ELR (cell line): ENCODE measurements at regions not wholly inside any gene's neighbourhood (a gene's known extent, or its start where the extent isn't known, plus 50 kb on each side); places are given as distances from the start of the nearest gene placed in this dataset.

ENCODE experiments used
- DNase-seq: peaks from one replicate; pipeline ENCODE4 v3.0.0-alpha.2; 2015; ENCODE audit warnings: low read depth

GRCh38 chr1:90494748-90495282, 222.3 kb downstream of the BARHL2 start:
- DNase-seq, result no peak

- DNase-seq, result peak; percentile 33
Measured at GRCh38 chr1:90488451-90488850, 228.7 kb downstream of the BARHL2 start.

GRCh38 chr1:90486996-90487395, 230.1 kb downstream of the BARHL2 start:
- DNase-seq, result no peak

- no peak for DNase-seq
Measured at GRCh38 chr1:90486134-90486824, 230.8 kb downstream of the BARHL2 start.

GRCh38 chr1:90480271-90480835, 236.7 kb downstream of the BARHL2 start:
- DNase-seq, result peak; percentile 1

- DNase-seq, result no peak
Measured at GRCh38 chr1:90476994-90477393, 240.1 kb downstream of the BARHL2 start.

- no peak for DNase-seq
Measured at GRCh38 chr1:90476411-90476810, 240.7 kb downstream of the BARHL2 start.

- peak; percentile 35 for DNase-seq
Measured at GRCh38 chr1:90475631-90476030, 241.5 kb downstream of the BARHL2 start.

- DNase-seq, result no peak
Measured at GRCh38 chr1:90474731-90475130, 242.4 kb downstream of the BARHL2 start.

- DNase-seq, result no peak
Measured at GRCh38 chr1:90474158-90474557, 242.9 kb downstream of the BARHL2 start.

GRCh38 chr1:90472775-90473174, 244.3 kb downstream of the BARHL2 start:
- DNase-seq, result no peak

- DNase-seq, result no peak
Measured at GRCh38 chr1:90459570-90459969, 257.5 kb downstream of the BARHL2 start.

- DNase-seq, result no peak
Measured at GRCh38 chr1:90457985-90458384, 259.1 kb downstream of the BARHL2 start.

- no peak for DNase-seq
Measured at GRCh38 chr1:90452491-90452890, 264.6 kb downstream of the BARHL2 start.

GRCh38 chr1:90443354-90443753, 273.7 kb downstream of the BARHL2 start:
- DNase-seq, result no peak

GRCh38 chr1:90435351-90435750, 281.8 kb downstream of the BARHL2 start:
- DNase-seq, result no peak

- peak; percentile 33 for DNase-seq
Measured at GRCh38 chr1:90434460-90434859, 282.6 kb downstream of the BARHL2 start.

- DNase-seq, result peak; percentile 58
Measured at GRCh38 chr1:90417126-90417525, 300.0 kb downstream of the BARHL2 start.

GRCh38 chr1:90414201-90414600, 302.9 kb downstream of the BARHL2 start:
- no peak for DNase-seq

GRCh38 chr1:90413519-90413918, 303.6 kb downstream of the BARHL2 start:
- DNase-seq, result no peak

GRCh38 chr1:90412563-90412962, 304.5 kb downstream of the BARHL2 start:
- DNase-seq, result no peak

GRCh38 chr1:90411185-90411584, 305.9 kb downstream of the BARHL2 start:
- DNase-seq, result no peak

GRCh38 chr1:90407737-90408136, 309.4 kb downstream of the BARHL2 start:
- no peak for DNase-seq

GRCh38 chr1:90405726-90406125, 311.4 kb downstream of the BARHL2 start:
- DNase-seq, result no peak
